ENCODE measurements at regions not wholly inside any gene's neighbourhood (a gene's known extent, or its start where the extent isn't known, plus 50 kb on each side); places are given as distances from the start of the nearest gene placed in this dataset.

DNA sequence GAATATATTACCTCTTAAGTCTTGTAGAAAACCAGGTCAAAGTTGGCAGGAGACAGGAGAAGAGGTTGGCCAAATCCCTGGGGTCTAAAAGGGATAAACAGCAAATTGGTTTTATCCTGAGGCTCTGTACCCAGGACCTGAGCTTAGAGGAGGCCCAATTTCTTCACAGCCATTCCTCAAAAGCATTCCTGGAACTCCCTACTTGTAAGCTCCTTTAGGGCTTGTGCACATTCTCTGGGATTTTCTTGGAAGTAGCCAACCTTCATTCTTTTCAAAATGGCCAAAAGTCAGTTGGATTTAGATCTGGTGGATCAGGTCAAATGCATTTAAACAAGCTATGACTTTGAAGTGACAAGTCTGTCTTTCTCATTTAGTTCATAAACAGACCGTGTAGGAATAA, 152.1 kb upstream of the PLXNC1 start:
- TF ChIP-seq, protein P1, sequence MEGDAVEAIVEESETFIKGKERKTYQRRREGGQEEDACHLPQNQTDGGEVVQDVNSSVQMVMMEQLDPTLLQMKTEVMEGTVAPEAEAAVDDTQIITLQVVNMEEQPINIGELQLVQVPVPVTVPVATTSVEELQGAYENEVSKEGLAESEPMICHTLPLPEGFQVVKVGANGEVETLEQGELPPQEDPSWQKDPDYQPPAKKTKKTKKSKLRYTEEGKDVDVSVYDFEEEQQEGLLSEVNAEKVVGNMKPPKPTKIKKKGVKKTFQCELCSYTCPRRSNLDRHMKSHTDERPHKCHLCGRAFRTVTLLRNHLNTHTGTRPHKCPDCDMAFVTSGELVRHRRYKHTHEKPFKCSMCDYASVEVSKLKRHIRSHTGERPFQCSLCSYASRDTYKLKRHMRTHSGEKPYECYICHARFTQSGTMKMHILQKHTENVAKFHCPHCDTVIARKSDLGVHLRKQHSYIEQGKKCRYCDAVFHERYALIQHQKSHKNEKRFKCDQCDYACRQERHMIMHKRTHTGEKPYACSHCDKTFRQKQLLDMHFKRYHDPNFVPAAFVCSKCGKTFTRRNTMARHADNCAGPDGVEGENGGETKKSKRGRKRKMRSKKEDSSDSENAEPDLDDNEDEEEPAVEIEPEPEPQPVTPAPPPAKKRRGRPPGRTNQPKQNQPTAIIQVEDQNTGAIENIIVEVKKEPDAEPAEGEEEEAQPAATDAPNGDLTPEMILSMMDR (IDR thresholded peaks at IDR 0.05; ENCODE audit: insufficient read depth, low read depth, low read length) = no peak
- no peak for TF ChIP-seq EZH2 (IDR thresholded peaks at IDR 0.05; ENCODE audit: insufficient read depth, low read length)
